Peyer's patch (tissue), 4 donors: ENCODE measurements at regions not wholly inside any gene's neighbourhood (a gene's known extent, or its start where the extent isn't known, plus 50 kb on each side); places are given as distances from the start of the nearest gene placed in this dataset.

Source experiments
- DNase-seq, 3 donors: peaks; one replicate each; pipeline ENCODE4 v3.0.0-alpha.2; 2017 to 2019
- H3K27ac ChIP-seq, 4 donors: fragments of 200-600 bp; sonication (generic); one replicate each; pipeline ENCODE4 v1.5.1; 2016 to 2019
- H3K27me3 ChIP-seq, 2 donors: fragments of 200-600 bp; sonication (generic); one replicate each; pipeline ENCODE4 v1.5.1; 2019
- H3K36me3 ChIP-seq, 3 donors: fragments of 200-600 bp; sonication (generic); one replicate each; pipeline ENCODE4 v1.5.1; 2016 to 2019
- H3K4me1 ChIP-seq, 4 donors: fragments of 200-600 bp; sonication (generic); one replicate each; pipeline ENCODE4 v1.5.1; 2016 to 2019
- H3K4me3 ChIP-seq, 4 donors: fragments of 200-600 bp; sonication (generic); 1 replicate in 3 of 4; 2 replicates in 1 of 4; pipeline ENCODE4 v1.5.1; 2016 to 2019; ENCODE audit warnings: mild to moderate bottlenecking in 1 of 4
- H3K9me3 ChIP-seq, 4 donors: fragments of 200-600 bp; sonication (generic); one replicate each; pipeline ENCODE4 v1.5.1; 2016 to 2019; ENCODE audit warnings: mild to moderate bottlenecking in 1 of 4
- POLR2A ChIP-seq, 2 donors: fragments of 450-650 bp; IDR thresholded peaks; one replicate each; pipeline ENCODE4 v1.5.1; 2017; ENCODE audit warnings: antibody characterized with exemption in 2 of 2, mild to moderate bottlenecking in 2 of 2, moderate library complexity in 2 of 2
- TF ChIP-seq, protein P1 (sequence below), 6 experiments: fragments of 450-650 bp in 4 of 6; fragments of 200-600 bp in 2 of 6; sonication (generic) in 1 of 6; IDR thresholded peaks; one replicate each; pipeline ENCODE4 v1.5.1; 2017 to 2019; ENCODE audit warnings: antibody characterized with exemption in 6 of 6, mild to moderate bottlenecking in 3 of 6, moderate library complexity in 1 of 6

GRCh38 chr3:43173949-43174348 lies 68.1 kb upstream of the POMGNT2 start:
- H3K9me3 ChIP-seq = peaks cover 0 to 12% (median 0%) of the 10 kb centered on the region in 4 donors
- H3K27me3 ChIP-seq = no peaks in the 10 kb centered on the region
- no peak for DNase-seq
- peaks cover 0 to 5% (median 0%) of the 10 kb centered on the region in 4 donors for H3K4me1 ChIP-seq
- H3K4me3 ChIP-seq = no peak overlapping the region
- H3K36me3 ChIP-seq = no peaks in the 10 kb centered on the region
- TF ChIP-seq, protein P1, sequence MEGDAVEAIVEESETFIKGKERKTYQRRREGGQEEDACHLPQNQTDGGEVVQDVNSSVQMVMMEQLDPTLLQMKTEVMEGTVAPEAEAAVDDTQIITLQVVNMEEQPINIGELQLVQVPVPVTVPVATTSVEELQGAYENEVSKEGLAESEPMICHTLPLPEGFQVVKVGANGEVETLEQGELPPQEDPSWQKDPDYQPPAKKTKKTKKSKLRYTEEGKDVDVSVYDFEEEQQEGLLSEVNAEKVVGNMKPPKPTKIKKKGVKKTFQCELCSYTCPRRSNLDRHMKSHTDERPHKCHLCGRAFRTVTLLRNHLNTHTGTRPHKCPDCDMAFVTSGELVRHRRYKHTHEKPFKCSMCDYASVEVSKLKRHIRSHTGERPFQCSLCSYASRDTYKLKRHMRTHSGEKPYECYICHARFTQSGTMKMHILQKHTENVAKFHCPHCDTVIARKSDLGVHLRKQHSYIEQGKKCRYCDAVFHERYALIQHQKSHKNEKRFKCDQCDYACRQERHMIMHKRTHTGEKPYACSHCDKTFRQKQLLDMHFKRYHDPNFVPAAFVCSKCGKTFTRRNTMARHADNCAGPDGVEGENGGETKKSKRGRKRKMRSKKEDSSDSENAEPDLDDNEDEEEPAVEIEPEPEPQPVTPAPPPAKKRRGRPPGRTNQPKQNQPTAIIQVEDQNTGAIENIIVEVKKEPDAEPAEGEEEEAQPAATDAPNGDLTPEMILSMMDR (IDR thresholded peaks at IDR 0.05) = no peak
- TF ChIP-seq POLR2A (IDR thresholded peaks at IDR 0.05) = no peak
- no peak overlapping the region for H3K27ac ChIP-seq

DNA sequence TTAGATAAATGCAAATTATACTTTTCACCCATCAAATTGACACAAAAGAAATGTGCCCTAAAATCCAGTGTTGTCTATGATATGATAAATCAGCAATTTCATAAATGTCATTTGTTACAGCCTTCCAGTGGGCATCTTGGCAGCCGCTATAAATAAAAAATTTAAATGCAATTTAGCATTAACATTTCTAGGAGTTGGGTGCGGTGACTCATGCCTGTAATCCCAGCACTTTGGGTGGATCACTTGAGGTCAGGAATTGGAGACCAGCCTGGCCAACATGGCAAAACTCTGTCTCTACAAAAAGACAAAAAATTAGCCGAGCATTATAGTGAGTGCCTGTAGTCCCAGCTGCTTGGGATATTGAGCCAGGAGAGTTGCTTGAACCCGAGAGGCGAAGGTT lies 65.9 kb upstream of the POMGNT2 start:
- Histone ChIP-seq H3K4me3 (no peak overlapping the region), H3K36me3 (no peaks in the 10 kb centered on the region), H3K27ac (no peak overlapping the region), H3K4me1 (no peaks in the 10 kb centered on the region), H3K9me3 (peaks cover 0 to 12% (median 0%) of the 10 kb centered on the region in 4 donors), H3K27me3 (no peaks in the 10 kb centered on the region)
- TF ChIP-seq POLR2A (IDR thresholded peaks at IDR 0.05) = no peak
- TF ChIP-seq, protein P1 (IDR thresholded peaks at IDR 0.05) = no peak
- DNase-seq = no peak

GRCh38 chr3:43170553-43170952 lies 64.7 kb upstream of the POMGNT2 start:
- Histone ChIP-seq H3K27me3 (no peaks in the 10 kb centered on the region), H3K27ac (no peak overlapping the region), H3K9me3 (peaks cover 0 to 12% (median 0%) of the 10 kb centered on the region in 4 donors), H3K4me1 (no peaks in the 10 kb centered on the region), H3K4me3 (no peak overlapping the region), H3K36me3 (no peaks in the 10 kb centered on the region)
- DNase-seq = no peak
- TF ChIP-seq, protein P1 (IDR thresholded peaks at IDR 0.05) = no peak

GRCh38 chr3:43169987-43170386 lies 64.1 kb upstream of the POMGNT2 start:
- Histone ChIP-seq H3K4me3 (no peak overlapping the region), H3K4me1 (no peaks in the 10 kb centered on the region), H3K36me3 (no peaks in the 10 kb centered on the region), H3K9me3 (peaks cover 0 to 12% (median 0%) of the 10 kb centered on the region in 4 donors), H3K27ac (no peak overlapping the region), H3K27me3 (no peaks in the 10 kb centered on the region)
- no peak for DNase-seq
- TF ChIP-seq, protein P1 (IDR thresholded peaks at IDR 0.05) = no peak
- no peak for TF ChIP-seq POLR2A (IDR thresholded peaks at IDR 0.05)

GRCh38 chr3:43166406-43166805 lies 60.5 kb upstream of the POMGNT2 start:
- no peaks in the 10 kb centered on the region for H3K36me3 ChIP-seq
- H3K9me3 ChIP-seq = no peaks in the 10 kb centered on the region
- H3K27ac ChIP-seq = no peak overlapping the region
- no peak for DNase-seq
- no peaks in the 10 kb centered on the region for H3K27me3 ChIP-seq
- TF ChIP-seq, protein P1 (IDR thresholded peaks at IDR 0.05) = no peak
- TF ChIP-seq POLR2A (IDR thresholded peaks at IDR 0.05) = no peak
- H3K4me1 ChIP-seq = no peaks in the 10 kb centered on the region
- no peak overlapping the region for H3K4me3 ChIP-seq

- TF ChIP-seq, protein P1 (IDR thresholded peaks at IDR 0.05) = no peak
- no peak for TF ChIP-seq POLR2A (IDR thresholded peaks at IDR 0.05)
- Histone ChIP-seq H3K27me3 (no peaks in the 10 kb centered on the region), H3K27ac (no peak overlapping the region), H3K4me3 (no peak overlapping the region), H3K9me3 (no peaks in the 10 kb centered on the region), H3K36me3 (no peaks in the 10 kb centered on the region), H3K4me1 (no peaks in the 10 kb centered on the region)
- DNase-seq = no peak
Measured at GRCh38 chr3:43165786-43166185, 59.9 kb upstream of the POMGNT2 start.
